Right atrium auricular region (tissue), 2 donors: ENCODE measurements at regions not wholly inside any gene's neighbourhood (a gene's known extent, or its start where the extent isn't known, plus 50 kb on each side); places are given as distances from the start of the nearest gene placed in this dataset.
"Not testable (repeated sequence)": the region's sequence is repeated elsewhere in the genome, so short reads cannot be mapped to it uniquely, and the experiment has no call there.

Source experiments
- DNase-seq: peaks from one replicate; pipeline ENCODE4 v3.0.0-alpha.2; 2019; ENCODE audit warnings: low spot score
- H3K27ac ChIP-seq, 2 donors: fragments of 200-600 bp; sonication (generic); 1 replicate in 1 of 2; 2 replicates in 1 of 2; pipeline ENCODE4 v1.5.1; 2016 to 2019
- H3K27me3 ChIP-seq, 2 donors: fragments of 200-600 bp; sonication (generic); one replicate each; pipeline versions ENCODE4 v1.5.1 to v1.6.0; 2017 to 2019
- H3K36me3 ChIP-seq: fragments of 200-600 bp; sonication (generic); one replicate; pipeline ENCODE4 v1.5.1; 2016
- H3K4me1 ChIP-seq, 2 donors: fragments of 200-600 bp; sonication (generic); one replicate each; pipeline versions ENCODE4 v1.5.1 to v1.6.0; 2017 to 2019
- H3K4me3 ChIP-seq, 2 donors: fragments of 200-600 bp; sonication (generic); 1 replicate in 1 of 2; 2 replicates in 1 of 2; pipeline ENCODE4 v1.5.1; 2017 to 2019; ENCODE audit warnings: mild to moderate bottlenecking in 1 of 2, moderate library complexity in 1 of 2
- H3K9me3 ChIP-seq, 2 donors: fragments of 200-600 bp; sonication (generic); one replicate each; pipeline ENCODE4 v1.5.1; 2019
- CTCF ChIP-seq, 2 donors: fragments of 200-600 bp; sonication (generic); IDR thresholded peaks; one replicate each; pipeline ENCODE4 v1.5.1; 2019; ENCODE audit warnings: antibody characterized with exemption in 2 of 2

DNA sequence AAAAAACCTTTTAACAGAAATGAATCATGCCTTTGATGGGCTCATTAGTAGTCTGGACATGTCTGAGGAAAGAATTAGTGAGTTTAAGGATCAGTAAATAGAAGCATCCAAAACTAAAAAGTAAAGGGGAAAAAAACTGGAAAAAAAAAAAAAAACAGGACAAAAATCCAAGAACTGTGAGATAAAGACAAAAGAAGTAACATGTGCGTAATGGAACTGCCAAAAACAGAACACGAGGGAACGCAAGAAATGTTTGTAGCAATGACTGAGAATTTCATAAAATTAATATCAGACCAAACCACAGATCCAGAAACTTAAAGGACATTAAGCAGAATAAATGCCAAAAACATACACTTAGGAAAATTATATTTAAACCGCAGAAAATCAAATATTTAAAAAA, 77.4 kb downstream of the MS4A13 start:
- H3K36me3 ChIP-seq = no peaks in the 10 kb centered on the region
- no peak overlapping the region for H3K27ac ChIP-seq
- TF ChIP-seq CTCF (IDR thresholded peaks at IDR 0.05) = no peak
- no peaks in the 10 kb centered on the region for H3K27me3 ChIP-seq
- peaks cover 0 to 23% of the 10 kb centered on the region in 2 donors for H3K9me3 ChIP-seq
- no peak overlapping the region for H3K4me3 ChIP-seq
- no peak for DNase-seq
- H3K4me1 ChIP-seq = no peaks in the 10 kb centered on the region

- Histone ChIP-seq H3K27me3 (no peaks in the 10 kb centered on the region), H3K9me3 (peaks cover 0 to 23% of the 10 kb centered on the region in 2 donors), H3K4me3 (no peak overlapping the region), H3K27ac (no peak overlapping the region), H3K36me3 (no peaks in the 10 kb centered on the region), H3K4me1 (no peaks in the 10 kb centered on the region)
- DNase-seq = no peak
- no peak for TF ChIP-seq CTCF (IDR thresholded peaks at IDR 0.05)
These were observed 79.9 kb downstream of the MS4A13 start for GRCh38 chr11:60594998-60595642.

DNA sequence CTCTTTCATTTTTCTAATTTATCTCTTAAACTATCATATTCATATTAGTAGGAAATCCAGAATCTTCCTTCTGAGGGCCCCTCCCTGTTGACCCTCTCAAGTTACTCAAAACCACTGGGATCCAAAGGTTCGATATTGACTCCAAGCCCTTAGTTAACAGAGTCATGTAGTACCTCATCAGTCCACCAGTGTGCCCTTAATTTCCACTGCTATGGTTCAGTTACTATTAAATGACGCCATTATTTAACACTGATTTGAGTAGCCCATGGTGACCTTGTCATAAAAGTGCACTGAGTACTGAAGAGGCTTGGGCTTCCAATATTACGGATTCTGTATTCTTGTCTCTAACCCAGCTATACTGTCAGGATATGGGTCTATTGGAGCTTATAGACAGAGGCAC, 91.9 kb upstream of the MS4A8 start:
- no peaks in the 10 kb centered on the region for H3K4me1 ChIP-seq
- no peak overlapping the region for H3K27ac ChIP-seq
- H3K9me3 ChIP-seq = no peaks in the 10 kb centered on the region
- H3K27me3 ChIP-seq = no peaks in the 10 kb centered on the region
- DNase-seq = no peak
- H3K36me3 ChIP-seq = no peaks in the 10 kb centered on the region
- H3K4me3 ChIP-seq = no peak overlapping the region
- TF ChIP-seq CTCF (IDR thresholded peaks at IDR 0.05) = peak in 1 of 2 donors; percentile 13

- DNase-seq = no peak
- H3K4me3 ChIP-seq = no peak overlapping the region
- H3K27ac ChIP-seq = no peak overlapping the region
- no peaks in the 10 kb centered on the region for H3K36me3 ChIP-seq
- H3K9me3 ChIP-seq = no peaks in the 10 kb centered on the region
- no peaks in the 10 kb centered on the region for H3K27me3 ChIP-seq
- no peaks in the 10 kb centered on the region for H3K4me1 ChIP-seq
- TF ChIP-seq CTCF (IDR thresholded peaks at IDR 0.05) = no peak
These were observed 89.8 kb upstream of the MS4A8 start for GRCh38 chr11:60609632-60610031.

DNA sequence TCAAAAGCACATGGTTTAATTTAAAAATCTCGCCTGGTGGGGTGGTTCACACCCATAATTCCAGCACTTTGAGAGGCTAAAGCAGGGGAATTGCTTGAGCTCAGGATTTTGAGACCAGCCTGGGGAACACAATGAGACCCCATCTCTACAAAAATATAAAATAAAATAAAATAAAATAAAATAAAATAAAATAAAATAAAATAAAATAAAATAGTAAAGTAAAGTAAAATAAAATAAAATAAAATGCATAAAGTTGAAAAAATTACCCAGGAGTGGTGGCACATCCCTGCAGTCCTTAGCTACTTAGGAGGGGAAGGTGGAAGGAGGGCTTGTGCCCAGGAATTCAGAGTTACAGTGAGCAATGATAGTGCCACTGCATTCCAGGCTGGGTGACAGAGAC, 88.7 kb upstream of the MS4A8 start:
- Histone ChIP-seq H3K4me3 (no peak overlapping the region), H3K9me3 (no peaks in the 10 kb centered on the region), H3K27me3 (no peaks in the 10 kb centered on the region), H3K36me3 (no peaks in the 10 kb centered on the region), H3K4me1 (no peaks in the 10 kb centered on the region), H3K27ac (no peak overlapping the region)
- no peak for TF ChIP-seq CTCF (IDR thresholded peaks at IDR 0.05)
- DNase-seq = no peak

GRCh38 chr11:60615497-60615896, 83.9 kb upstream of the MS4A8 start:
- H3K27ac ChIP-seq = no peak overlapping the region
- H3K4me3 ChIP-seq = no peak overlapping the region
- no peaks in the 10 kb centered on the region for H3K36me3 ChIP-seq
- TF ChIP-seq CTCF (IDR thresholded peaks at IDR 0.05) = no peak
- H3K4me1 ChIP-seq = no peaks in the 10 kb centered on the region
- H3K9me3 ChIP-seq = no peaks in the 10 kb centered on the region
- DNase-seq = no peak
- H3K27me3 ChIP-seq = no peaks in the 10 kb centered on the region

GRCh38 chr11:60621940-60622339, 77.5 kb upstream of the MS4A8 start:
- H3K27ac ChIP-seq, DNase-seq, H3K36me3 ChIP-seq, H3K4me1 ChIP-seq, H3K4me3 ChIP-seq, H3K27me3 ChIP-seq: not testable (repeated sequence)
- H3K9me3 ChIP-seq = peaks cover 0 to 11% of the 10 kb centered on the region in 2 donors

DNA sequence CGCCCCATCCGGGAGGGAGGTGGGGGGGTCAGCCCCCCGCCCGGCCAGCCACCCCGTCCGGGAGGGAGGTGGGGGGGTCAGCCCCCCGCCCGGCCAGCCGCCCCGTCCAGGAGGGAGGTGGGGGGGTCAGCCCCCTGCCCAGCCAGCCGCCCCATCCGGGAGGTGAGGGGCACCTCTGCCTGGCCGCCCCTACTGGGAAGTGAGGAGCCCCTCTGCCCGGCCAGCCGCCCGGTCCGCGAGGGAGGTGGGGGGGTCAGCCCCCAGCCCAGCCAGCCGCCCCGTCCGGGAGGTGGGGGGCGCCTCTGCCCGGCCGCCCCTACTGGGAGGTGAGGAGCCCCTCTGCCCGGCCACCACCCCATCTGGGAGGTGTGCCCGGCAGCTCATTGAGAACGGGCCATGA, 76.6 kb upstream of the MS4A8 start:
- H3K4me3 ChIP-seq, H3K27ac ChIP-seq, DNase-seq, H3K4me1 ChIP-seq, H3K27me3 ChIP-seq, H3K36me3 ChIP-seq: not testable (repeated sequence)
- peaks cover 0 to 11% of the 10 kb centered on the region in 2 donors for H3K9me3 ChIP-seq
